Thoracic aorta (tissue), 2 donors: ENCODE measurements at regions not wholly inside any gene's neighbourhood (a gene's known extent, or its start where the extent isn't known, plus 50 kb on each side); places are given as distances from the start of the nearest gene placed in this dataset.
A peak's percentile ranks its signal among the peaks of the same experiment; 100 is the strongest.

Source experiments
- ATAC-seq: fragments of 150-250 bp; one replicate; pipeline ENCODE4 v1.8.0; 2017; ENCODE audit warnings: low read depth; ENCODE audit not compliant: insufficient number of reproducible peaks, low FRiP score
- DNase-seq: peaks from one replicate; pipeline ENCODE4 v3.0.0-alpha.2; 2020; ENCODE audit warnings: low spot score
- H3K27ac ChIP-seq, 2 donors: fragments of 200-600 bp; sonication (generic); 1 replicate in 1 of 2; 2 replicates in 1 of 2; pipeline ENCODE4 v1.5.1; 2016; ENCODE audit warnings: mild to moderate bottlenecking in 2 of 2, moderate library complexity in 2 of 2
- H3K27me3 ChIP-seq: fragments of 200-600 bp; sonication (generic); replicated peaks from 2 replicates; pipeline ENCODE4 v1.6.0; 2016; ENCODE audit warnings: mild to moderate bottlenecking; ENCODE audit not compliant: insufficient read depth
- H3K36me3 ChIP-seq: fragments of 200-600 bp; sonication (generic); one replicate; pipeline ENCODE4 v1.5.1; 2016
- H3K4me1 ChIP-seq, 2 donors: fragments of 200-600 bp; sonication (generic); 1 replicate in 1 of 2; 2 replicates in 1 of 2; pipeline versions ENCODE4 v1.5.1 to v1.6.0; 2016; ENCODE audit warnings: low read depth in 2 of 2, mild to moderate bottlenecking in 1 of 2; ENCODE audit not compliant: control insufficient read depth in 1 of 2
- H3K4me3 ChIP-seq: fragments of 200-600 bp; sonication (generic); 2 replicates; pipeline ENCODE4 v1.5.1; 2016; ENCODE audit warnings: mild to moderate bottlenecking
- H3K9me3 ChIP-seq: fragments of 200-600 bp; sonication (generic); 2 replicates; pipeline ENCODE4 v1.5.1; 2016
- TF ChIP-seq, protein P1 (sequence below): fragments of 200-600 bp; sonication (generic); IDR thresholded peaks from one replicate; pipeline ENCODE4 v1.5.1; 2019; ENCODE audit warnings: antibody characterized with exemption

DNA sequence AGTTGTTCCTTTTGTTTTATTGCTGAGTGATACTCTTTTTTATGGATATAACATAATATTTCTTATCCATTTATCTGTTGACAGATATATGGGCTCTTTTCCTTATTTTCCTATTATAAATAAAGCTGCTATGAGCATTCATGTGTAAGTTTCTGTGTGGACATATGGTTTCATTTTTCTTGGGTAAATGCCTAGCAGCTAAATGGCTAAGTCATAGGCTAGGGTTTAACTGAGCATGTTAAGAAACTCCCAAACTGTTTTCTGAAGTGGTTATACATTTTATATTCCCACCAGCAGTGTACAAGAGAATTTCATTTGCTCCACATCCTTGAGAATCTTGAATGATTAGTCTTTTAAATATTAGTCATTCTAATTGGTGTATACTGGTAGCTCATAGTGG is 786.6 kb upstream of the CDH2 start:
- H3K27ac ChIP-seq, result no peak overlapping the region

DNA sequence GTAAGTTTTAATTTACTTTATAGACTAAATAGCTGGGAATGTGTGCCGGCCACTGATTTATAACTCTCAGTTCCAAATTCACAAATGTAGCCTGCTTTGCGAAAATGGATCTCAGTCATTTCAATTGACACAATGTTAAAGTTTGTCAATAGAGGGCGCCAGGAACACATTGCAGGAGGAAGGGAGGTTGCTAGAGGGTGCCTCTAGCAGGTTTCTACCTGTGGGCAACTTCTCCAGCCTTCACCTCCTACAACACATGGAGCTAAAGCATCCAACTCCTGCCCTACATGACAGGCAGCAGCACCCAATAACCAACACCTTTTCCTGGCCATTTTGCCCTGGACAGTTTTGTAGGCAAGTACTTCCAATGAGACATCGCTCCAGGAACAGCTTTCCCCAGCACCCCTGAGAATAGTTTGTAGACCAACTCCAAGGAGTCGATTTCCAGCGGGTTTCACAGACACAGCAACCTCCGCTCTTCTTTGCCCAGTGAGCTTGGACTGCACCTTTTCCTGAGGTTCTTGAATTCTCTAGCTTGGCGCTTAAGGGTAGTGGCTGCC is 784.8 kb upstream of the CDH2 start:
- Histone ChIP-seq H3K36me3 (no peaks in the 10 kb centered on the region), H3K27ac (no peak overlapping the region), H3K4me3 (no peak overlapping the region), H3K4me1 (peaks cover 6 to 12% of the 10 kb centered on the region in 2 donors), H3K9me3 (no peaks in the 10 kb centered on the region), H3K27me3 (no peaks in the 10 kb centered on the region)
- DNase-seq, result no peak
- no peak for ATAC-seq
- TF ChIP-seq, protein P1, sequence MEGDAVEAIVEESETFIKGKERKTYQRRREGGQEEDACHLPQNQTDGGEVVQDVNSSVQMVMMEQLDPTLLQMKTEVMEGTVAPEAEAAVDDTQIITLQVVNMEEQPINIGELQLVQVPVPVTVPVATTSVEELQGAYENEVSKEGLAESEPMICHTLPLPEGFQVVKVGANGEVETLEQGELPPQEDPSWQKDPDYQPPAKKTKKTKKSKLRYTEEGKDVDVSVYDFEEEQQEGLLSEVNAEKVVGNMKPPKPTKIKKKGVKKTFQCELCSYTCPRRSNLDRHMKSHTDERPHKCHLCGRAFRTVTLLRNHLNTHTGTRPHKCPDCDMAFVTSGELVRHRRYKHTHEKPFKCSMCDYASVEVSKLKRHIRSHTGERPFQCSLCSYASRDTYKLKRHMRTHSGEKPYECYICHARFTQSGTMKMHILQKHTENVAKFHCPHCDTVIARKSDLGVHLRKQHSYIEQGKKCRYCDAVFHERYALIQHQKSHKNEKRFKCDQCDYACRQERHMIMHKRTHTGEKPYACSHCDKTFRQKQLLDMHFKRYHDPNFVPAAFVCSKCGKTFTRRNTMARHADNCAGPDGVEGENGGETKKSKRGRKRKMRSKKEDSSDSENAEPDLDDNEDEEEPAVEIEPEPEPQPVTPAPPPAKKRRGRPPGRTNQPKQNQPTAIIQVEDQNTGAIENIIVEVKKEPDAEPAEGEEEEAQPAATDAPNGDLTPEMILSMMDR, result no peak

More for the DNA sequence above, 786.6 kb upstream of the CDH2 start:
- DNase-seq (no peak), ATAC-seq (no peak)
- no peaks in the 10 kb centered on the region for H3K9me3 ChIP-seq
- H3K27me3 ChIP-seq, result no peaks in the 10 kb centered on the region
- no peak overlapping the region for H3K4me3 ChIP-seq
- H3K36me3 ChIP-seq, result no peaks in the 10 kb centered on the region
- TF ChIP-seq, protein P1, result no peak
- H3K4me1 ChIP-seq, result peaks cover 6 to 12% of the 10 kb centered on the region in 2 donors

DNA sequence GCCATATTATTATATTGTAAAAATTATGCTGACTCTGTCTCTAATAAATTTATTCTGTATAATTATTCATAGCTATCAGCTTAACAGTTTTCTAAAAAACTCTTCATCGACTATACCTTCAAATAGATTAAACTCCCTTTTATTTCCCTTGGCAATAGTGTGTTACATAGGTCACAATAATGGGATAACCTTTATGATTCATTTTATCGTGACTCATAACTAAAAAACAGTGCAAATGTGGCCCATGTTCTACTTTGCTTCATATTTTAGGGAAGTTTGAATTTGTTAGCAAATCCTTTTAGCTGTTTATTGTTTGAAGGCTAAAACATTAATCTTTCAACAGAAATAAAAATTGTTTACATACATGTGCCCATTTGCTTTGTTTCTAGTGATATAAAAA is 783.2 kb upstream of the CDH2 start:
- ATAC-seq, result no peak
- Histone ChIP-seq H3K4me1 (peaks cover 6 to 12% of the 10 kb centered on the region in 2 donors), H3K4me3 (no peak overlapping the region), H3K36me3 (no peaks in the 10 kb centered on the region), H3K9me3 (no peaks in the 10 kb centered on the region), H3K27ac (peak overlapping the region in 1 of 2 donors; percentile 57), H3K27me3 (no peaks in the 10 kb centered on the region)
- DNase-seq, result no peak
- TF ChIP-seq, protein P1, result no peak

DNA sequence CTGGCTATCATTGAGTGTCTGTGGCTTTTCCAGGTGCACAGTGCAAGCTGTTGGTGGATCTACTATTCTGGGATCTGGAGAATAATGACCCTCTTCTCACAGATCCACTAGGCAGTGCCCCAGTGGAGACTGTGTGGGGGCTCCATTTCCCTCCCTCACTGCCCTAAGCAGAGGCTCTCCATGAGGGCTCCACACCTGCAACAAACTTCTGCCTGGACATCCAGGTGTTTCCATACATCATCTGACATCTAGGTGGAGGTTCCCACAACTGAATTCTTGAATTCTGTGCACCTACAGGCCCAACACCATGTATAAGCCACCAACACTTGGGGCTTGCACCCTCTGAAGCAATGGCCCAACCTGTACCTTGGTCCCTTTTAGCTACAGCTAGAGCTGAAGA is 775.4 kb upstream of the CDH2 start:
- H3K27ac ChIP-seq, result no peak overlapping the region
- TF ChIP-seq, protein P1, result no peak
- ATAC-seq (no peak), DNase-seq (no peak)
- no peaks in the 10 kb centered on the region for H3K27me3 ChIP-seq
- H3K9me3 ChIP-seq, result no peaks in the 10 kb centered on the region
- no peaks in the 10 kb centered on the region for H3K4me1 ChIP-seq
- no peak overlapping the region for H3K4me3 ChIP-seq
- no peaks in the 10 kb centered on the region for H3K36me3 ChIP-seq

DNA sequence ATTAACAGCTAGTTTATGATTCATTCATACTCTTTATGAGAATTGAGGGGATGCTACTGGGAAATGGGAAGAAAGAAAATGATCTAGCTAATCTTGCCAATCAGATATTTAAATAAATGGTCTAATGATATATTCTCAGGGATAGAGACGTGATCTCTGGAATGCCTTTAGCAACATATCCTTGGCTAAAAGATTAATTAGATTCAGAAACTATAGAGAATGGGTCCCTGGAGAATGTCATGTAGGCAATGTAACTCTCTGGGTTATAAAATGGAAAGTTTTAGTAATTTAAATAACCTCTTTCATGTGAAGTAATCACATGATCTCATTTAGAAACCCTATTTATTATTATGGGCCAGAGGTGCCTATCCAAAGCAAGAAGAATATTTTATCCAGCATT is 771.0 kb upstream of the CDH2 start:
- TF ChIP-seq, protein P1, result no peak
- H3K27me3 ChIP-seq, result no peaks in the 10 kb centered on the region

More for the DNA sequence above, 771.0 kb upstream of the CDH2 start:
- no peak for ATAC-seq
- DNase-seq, result no peak
- Histone ChIP-seq H3K4me1 (no peaks in the 10 kb centered on the region), H3K36me3 (no peaks in the 10 kb centered on the region), H3K4me3 (no peak overlapping the region), H3K27ac (no peak overlapping the region), H3K9me3 (no peaks in the 10 kb centered on the region)
